ENCODE measurements at regions not wholly inside any gene's neighbourhood (a gene's known extent, or its start where the extent isn't known, plus 50 kb on each side); places are given as distances from the start of the nearest gene placed in this dataset.

DNA sequence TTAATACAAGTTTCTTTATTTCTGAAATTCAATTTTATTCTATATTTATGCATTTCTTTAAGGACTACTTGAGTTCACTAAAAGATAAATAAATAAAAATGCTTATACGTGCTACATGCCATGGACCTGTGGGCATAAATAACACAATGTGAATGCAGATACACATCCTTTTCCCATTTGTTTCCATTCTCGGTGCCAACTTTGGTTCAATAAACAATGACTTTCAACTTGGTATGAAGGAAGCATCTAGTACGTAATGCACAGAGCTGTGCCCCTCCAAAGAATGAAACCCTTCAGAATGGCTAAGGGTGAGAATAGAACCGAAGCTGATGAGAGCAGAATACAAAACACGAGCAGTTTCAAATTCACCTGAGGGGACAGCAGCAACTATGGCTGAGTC is 409.3 kb downstream of the MTX2 start:
- TF ChIP-seq, protein P1, sequence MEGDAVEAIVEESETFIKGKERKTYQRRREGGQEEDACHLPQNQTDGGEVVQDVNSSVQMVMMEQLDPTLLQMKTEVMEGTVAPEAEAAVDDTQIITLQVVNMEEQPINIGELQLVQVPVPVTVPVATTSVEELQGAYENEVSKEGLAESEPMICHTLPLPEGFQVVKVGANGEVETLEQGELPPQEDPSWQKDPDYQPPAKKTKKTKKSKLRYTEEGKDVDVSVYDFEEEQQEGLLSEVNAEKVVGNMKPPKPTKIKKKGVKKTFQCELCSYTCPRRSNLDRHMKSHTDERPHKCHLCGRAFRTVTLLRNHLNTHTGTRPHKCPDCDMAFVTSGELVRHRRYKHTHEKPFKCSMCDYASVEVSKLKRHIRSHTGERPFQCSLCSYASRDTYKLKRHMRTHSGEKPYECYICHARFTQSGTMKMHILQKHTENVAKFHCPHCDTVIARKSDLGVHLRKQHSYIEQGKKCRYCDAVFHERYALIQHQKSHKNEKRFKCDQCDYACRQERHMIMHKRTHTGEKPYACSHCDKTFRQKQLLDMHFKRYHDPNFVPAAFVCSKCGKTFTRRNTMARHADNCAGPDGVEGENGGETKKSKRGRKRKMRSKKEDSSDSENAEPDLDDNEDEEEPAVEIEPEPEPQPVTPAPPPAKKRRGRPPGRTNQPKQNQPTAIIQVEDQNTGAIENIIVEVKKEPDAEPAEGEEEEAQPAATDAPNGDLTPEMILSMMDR (IDR thresholded peaks at IDR 0.05; ENCODE audit: poor library complexity) = no peak
- TF ChIP-seq EZH2 (IDR thresholded peaks at IDR 0.05; ENCODE audit: borderline replicate concordance) (no peak), EZH2phosphoT487 (IDR thresholded peaks at IDR 0.05; ENCODE audit: low read depth, severe bottlenecking, unreplicated experiment) (no peak)
